ENCODE measurements at regions not wholly inside any gene's neighbourhood (a gene's known extent, or its start where the extent isn't known, plus 50 kb on each side); places are given as distances from the start of the nearest gene placed in this dataset.

- Histone ChIP-seq H2AFZ (ENCODE audit: low read depth, low read length) (peak overlapping the region; percentile 23), H3K4me1 (ENCODE audit: insufficient read depth, low read length) (no peaks in the 10 kb centered on the region), H4K20me1 (ENCODE audit: insufficient read depth, low read length) (no peaks in the 10 kb centered on the region), H3K36me3 (ENCODE audit: insufficient read depth, low read length) (no peaks in the 10 kb centered on the region), H3K27me3 (ENCODE audit: insufficient read depth, low read length) (no peaks in the 10 kb centered on the region), H3K4me2 (ENCODE audit: low read length) (peak overlapping the region; percentile 50), H3K79me2 (ENCODE audit: insufficient read depth, low read length) (no peaks in the 10 kb centered on the region), H3K27ac (ENCODE audit: low read depth, low read length) (no peak overlapping the region), H3K4me3 (ENCODE audit: insufficient read depth, low read depth, low read length) (no peak overlapping the region), H3K9ac (ENCODE audit: low read length) (no peak overlapping the region), H3K9me3 (ENCODE audit: insufficient read depth, low read depth, low read length) (peaks cover 3% of the 10 kb centered on the region)
- H3K27me3 Mint-ChIP-seq (ENCODE audit: low read depth, unreplicated experiment) = peaks cover 2% of the 10 kb centered on the region
- peaks cover 2% of the 10 kb centered on the region for H3K4me1 Mint-ChIP-seq (ENCODE audit: low read depth, unreplicated experiment)
- no peak overlapping the region for H3K27ac Mint-ChIP-seq (ENCODE audit: unreplicated experiment)
- peaks cover 2% of the 10 kb centered on the region for H3K9me3 Mint-ChIP-seq (ENCODE audit: unreplicated experiment)
- FAIRE-seq (no peak), DNase-seq (ENCODE audit: low read depth) (peak; percentile 7)
- H3K36me3 Mint-ChIP-seq (ENCODE audit: low read depth, unreplicated experiment) = no peaks in the 10 kb centered on the region
- no peak overlapping the region for H3K4me3 Mint-ChIP-seq (ENCODE audit: unreplicated experiment)
- TF ChIP-seq EZH2 (IDR thresholded peaks at IDR 0.05; ENCODE audit: insufficient read depth, low read length) (no peak), CTCF (IDR thresholded peaks at IDR 0.05; ENCODE audit: insufficient read depth, low read depth, low read length) (no peak)
Measured at GRCh38 chr6:15017261-15017660, 228.6 kb upstream of the JARID2 start.

GRCh38 chr6:15017803-15018202 is 228.1 kb upstream of the JARID2 start:
- H3K9me3 ChIP-seq (ENCODE audit: insufficient read depth, low read depth, low read length) = peaks cover 2% of the 10 kb centered on the region
- TF ChIP-seq CTCF (IDR thresholded peaks at IDR 0.05; ENCODE audit: insufficient read depth, low read depth, low read length) = no peak
- TF ChIP-seq EZH2 (IDR thresholded peaks at IDR 0.05; ENCODE audit: insufficient read depth, low read length) = no peak
- DNase-seq (ENCODE audit: low read depth) = no peak
- H3K9me3 Mint-ChIP-seq (ENCODE audit: unreplicated experiment) = peaks cover 2% of the 10 kb centered on the region
- no peaks in the 10 kb centered on the region for H3K4me1 ChIP-seq (ENCODE audit: insufficient read depth, low read length)
- H3K4me3 ChIP-seq (ENCODE audit: insufficient read depth, low read depth, low read length) = no peak overlapping the region
- no peak overlapping the region for H3K9ac ChIP-seq (ENCODE audit: low read length)
- H3K27me3 Mint-ChIP-seq (ENCODE audit: low read depth, unreplicated experiment) = peaks cover 2% of the 10 kb centered on the region
- no peak overlapping the region for H3K27ac ChIP-seq (ENCODE audit: low read depth, low read length)
- H4K20me1 ChIP-seq (ENCODE audit: insufficient read depth, low read length) = no peaks in the 10 kb centered on the region
- H3K36me3 Mint-ChIP-seq (ENCODE audit: low read depth, unreplicated experiment) = no peaks in the 10 kb centered on the region
- H3K27me3 ChIP-seq (ENCODE audit: insufficient read depth, low read length) = no peaks in the 10 kb centered on the region
- H3K4me2 ChIP-seq (ENCODE audit: low read length) = peak overlapping the region; percentile 50
- FAIRE-seq = no peak
- no peaks in the 10 kb centered on the region for H3K36me3 ChIP-seq (ENCODE audit: insufficient read depth, low read length)
- H2AFZ ChIP-seq (ENCODE audit: low read depth, low read length) = peak overlapping the region; percentile 23
- H3K4me3 Mint-ChIP-seq (ENCODE audit: unreplicated experiment) = no peak overlapping the region
- no peak overlapping the region for H3K27ac Mint-ChIP-seq (ENCODE audit: unreplicated experiment)
- peaks cover 2% of the 10 kb centered on the region for H3K4me1 Mint-ChIP-seq (ENCODE audit: low read depth, unreplicated experiment)
- H3K79me2 ChIP-seq (ENCODE audit: insufficient read depth, low read length) = no peaks in the 10 kb centered on the region

- no peak overlapping the region for H3K4me3 ChIP-seq (ENCODE audit: insufficient read depth, low read depth, low read length)
- no peaks in the 10 kb centered on the region for H3K9me3 ChIP-seq (ENCODE audit: insufficient read depth, low read depth, low read length)
- no peaks in the 10 kb centered on the region for H4K20me1 ChIP-seq (ENCODE audit: insufficient read depth, low read length)
- no peaks in the 10 kb centered on the region for H3K4me1 ChIP-seq (ENCODE audit: insufficient read depth, low read length)
- no peak overlapping the region for H2AFZ ChIP-seq (ENCODE audit: low read depth, low read length)
- H3K9me3 Mint-ChIP-seq (ENCODE audit: unreplicated experiment) = peaks cover 2% of the 10 kb centered on the region
- FAIRE-seq (no peak), DNase-seq (ENCODE audit: low read depth) (no peak)
- no peaks in the 10 kb centered on the region for H3K79me2 ChIP-seq (ENCODE audit: insufficient read depth, low read length)
- H3K27me3 ChIP-seq (ENCODE audit: insufficient read depth, low read length) = no peaks in the 10 kb centered on the region
- no peak overlapping the region for H3K4me3 Mint-ChIP-seq (ENCODE audit: unreplicated experiment)
- H3K4me1 Mint-ChIP-seq (ENCODE audit: low read depth, unreplicated experiment) = peaks cover 2% of the 10 kb centered on the region
- TF ChIP-seq CTCF (IDR thresholded peaks at IDR 0.05; ENCODE audit: insufficient read depth, low read depth, low read length) (no peak), EZH2 (IDR thresholded peaks at IDR 0.05; ENCODE audit: insufficient read depth, low read length) (no peak)
- H3K27ac ChIP-seq (ENCODE audit: low read depth, low read length) = no peak overlapping the region
- no peaks in the 10 kb centered on the region for H3K36me3 Mint-ChIP-seq (ENCODE audit: low read depth, unreplicated experiment)
- H3K9ac ChIP-seq (ENCODE audit: low read length) = no peak overlapping the region
- H3K27ac Mint-ChIP-seq (ENCODE audit: unreplicated experiment) = no peak overlapping the region
- peaks cover 2% of the 10 kb centered on the region for H3K27me3 Mint-ChIP-seq (ENCODE audit: low read depth, unreplicated experiment)
- no peak overlapping the region for H3K4me2 ChIP-seq (ENCODE audit: low read length)
- H3K36me3 ChIP-seq (ENCODE audit: insufficient read depth, low read length) = no peaks in the 10 kb centered on the region
Measured at GRCh38 chr6:15020119-15020770, 225.6 kb upstream of the JARID2 start.
